IMR-90 (cell line): ENCODE measurements at regions not wholly inside any gene's neighbourhood (a gene's known extent, or its start where the extent isn't known, plus 50 kb on each side); places are given as distances from the start of the nearest gene placed in this dataset.

Source experiments
- ATAC-seq: fragments of 200-7000 bp; cut with Tn5 transposase; 2 replicates; pipeline ENCODE4 v1.9.1; 2020; ENCODE audit warnings: low read depth, mild to moderate bottlenecking, moderate library complexity
- BruUV-seq: library from RNA; stranded (reverse); fragments of 400-500 nt; replicated peaks from 2 replicates; lab custom pipeline; 2021; lab: Mats Ljungman, UMichigan
- CTCF ChIA-PET: fragments of 300-600 bp; formaldehyde crosslinking; extraction: SDS; loops from one replicate; lab custom pipeline; 2021; ENCODE audit warnings: antibody characterized with exemption; lab: Yijun Ruan, JAX
- POLR2A ChIA-PET: fragments of 300-600 bp; sonication (Branson Sonifier 250); formaldehyde crosslinking; loops from one replicate; lab custom pipeline; 2022; ENCODE audit warnings: antibody characterized with exemption; ENCODE audit not compliant: unreplicated experiment; lab: Charles Lee
- DNase-seq: peaks from one replicate; pipeline ENCODE4 v3.0.0; 2013
- H2AFZ ChIP-seq: replicated peaks from 2 replicates; pipeline ENCODE3; 2013; ENCODE audit warnings: low read length, mild to moderate bottlenecking; ENCODE audit not compliant: poor library complexity
- H2AK5ac ChIP-seq: 2 replicates; pipeline ENCODE4 v1.6.1; 2013; ENCODE audit warnings: low read depth, low read length, inconsistent platforms
- H2AK9ac ChIP-seq: replicated peaks from 2 replicates; pipeline ENCODE3; 2013; ENCODE audit warnings: mild to moderate bottlenecking, low read depth, low read length, moderate library complexity; ENCODE audit not compliant: poor library complexity
- H2BK120ac ChIP-seq: 2 replicates; pipeline ENCODE4 v1.6.1; 2013; ENCODE audit warnings: low read depth, low read length, inconsistent platforms
- H2BK15ac ChIP-seq: 3 replicates; pipeline ENCODE4 v1.6.1; 2013; ENCODE audit warnings: low read depth, low read length, inconsistent platforms
- H2BK20ac ChIP-seq: 2 replicates; pipeline ENCODE4 v1.6.1; 2013; ENCODE audit warnings: low read depth, mild to moderate bottlenecking, inconsistent platforms, low read length, moderate library complexity
- H2BK5ac ChIP-seq: 2 replicates; pipeline ENCODE4 v1.6.1; 2013; ENCODE audit warnings: mild to moderate bottlenecking, low read depth, low read length, inconsistent platforms; ENCODE audit not compliant: poor library complexity, severe bottlenecking
- H3K14ac ChIP-seq: replicated peaks from 2 replicates; pipeline ENCODE4 v1.6.1; 2013; ENCODE audit warnings: low read depth, low read length, inconsistent platforms
- H3K18ac ChIP-seq: 2 replicates; pipeline ENCODE4 v1.6.1; 2013; ENCODE audit warnings: low read depth, low read length, control low read depth
- H3K23ac ChIP-seq: 2 replicates; pipeline ENCODE4 v1.6.1; 2013; ENCODE audit warnings: low read depth, low read length, inconsistent platforms
- H3K27ac ChIP-seq: 2 replicates; pipeline ENCODE4 v1.5.1; 2013; ENCODE audit warnings: mild to moderate bottlenecking, control low read depth, low read length; ENCODE audit not compliant: insufficient read depth
- H3K27me3 ChIP-seq: 2 replicates; pipeline ENCODE4 v1.6.1; 2013; ENCODE audit warnings: low read length; ENCODE audit not compliant: control insufficient read depth, insufficient read depth
- H3K36me3 ChIP-seq: 2 replicates; pipeline ENCODE4 v1.6.1; 2013; ENCODE audit warnings: low read length, mixed read lengths; ENCODE audit not compliant: control insufficient read depth, insufficient read depth
- H3K4ac ChIP-seq: 2 replicates; pipeline ENCODE4 v1.6.1; 2013; ENCODE audit warnings: low read depth, low read length, inconsistent platforms
- H3K4me1 ChIP-seq: 2 replicates; pipeline ENCODE4 v1.6.1; 2013; ENCODE audit warnings: low read length, mixed read lengths; ENCODE audit not compliant: control insufficient read depth, insufficient read depth
- H3K4me2 ChIP-seq: 2 replicates; pipeline ENCODE4 v1.6.1; 2013; ENCODE audit warnings: low read depth, mild to moderate bottlenecking, control low read depth, low read length, moderate library complexity
- H3K4me3 ChIP-seq: 2 replicates; pipeline ENCODE4 v1.5.1; 2013; ENCODE audit warnings: low read depth, mild to moderate bottlenecking, control low read depth, low read length, moderate library complexity; ENCODE audit not compliant: insufficient read depth
- H3K56ac ChIP-seq: 2 replicates; pipeline ENCODE4 v1.6.1; 2013; ENCODE audit warnings: low read length, inconsistent platforms; ENCODE audit not compliant: insufficient read depth; ENCODE audit errors: extremely low read depth
- H3K79me1 ChIP-seq, 2 experiments: 2 replicates each; pipeline ENCODE4 v1.6.1; 2013; ENCODE audit warnings: low read length in 2 of 2, inconsistent platforms in 1 of 2, low read depth in 1 of 2
- H3K9ac ChIP-seq: 2 replicates; pipeline ENCODE4 v1.6.1; 2013; ENCODE audit warnings: low read depth, low read length, control low read depth
- H3K9me1 ChIP-seq: 2 replicates; pipeline ENCODE4 v1.6.1; 2013; ENCODE audit warnings: low read length, inconsistent platforms; ENCODE audit not compliant: insufficient read depth
- H3K9me3 ChIP-seq: 2 replicates; pipeline ENCODE4 v1.6.1; 2013; ENCODE audit warnings: low read length; ENCODE audit not compliant: control insufficient read depth, insufficient read depth
- H4K20me1 ChIP-seq: 2 replicates; pipeline ENCODE4 v1.6.1; 2013; ENCODE audit warnings: low read length, inconsistent platforms; ENCODE audit not compliant: insufficient read depth
- H4K5ac ChIP-seq: 2 replicates; pipeline ENCODE4 v1.6.1; 2013; ENCODE audit warnings: mild to moderate bottlenecking, low read depth, low read length, control low read depth
- H4K8ac ChIP-seq, 2 experiments: 2 replicates each; pipeline ENCODE4 v1.6.1; 2013; ENCODE audit warnings: low read depth in 2 of 2, low read length in 2 of 2, control low read depth in 1 of 2, inconsistent platforms in 1 of 2
- H4K91ac ChIP-seq: 2 replicates; pipeline ENCODE4 v1.6.1; 2013; ENCODE audit warnings: low read depth, low read length, inconsistent platforms; ENCODE audit not compliant: insufficient read depth
- FOS ChIP-seq: fragments of 150-350 bp; IDR thresholded peaks from 2 replicates; pipeline ENCODE4 v1.6.1; 2016; ENCODE audit warnings: low read depth, low read length
- MAFK ChIP-seq: IDR thresholded peaks from 2 replicates; pipeline ENCODE4 v1.6.1; 2012; ENCODE audit warnings: low read depth, low read length, improper control_type of control experiment
- MXI1 ChIP-seq: IDR thresholded peaks from 2 replicates; pipeline ENCODE4 v1.6.1; 2012; ENCODE audit warnings: low read depth, mild to moderate bottlenecking, low read length, moderate library complexity, borderline replicate concordance
- NFE2L2 ChIP-seq: fragments of 150-350 bp; IDR thresholded peaks from 2 replicates; pipeline ENCODE4 v1.6.1; 2016; ENCODE audit warnings: low read depth, mild to moderate bottlenecking, low read length
- RAD21 ChIP-seq: IDR thresholded peaks from 2 replicates; pipeline ENCODE4 v1.6.1; 2012; ENCODE audit warnings: low read length, improper control_type of control experiment
- SMC3 ChIP-seq: fragments of 150-350 bp; IDR thresholded peaks from 2 replicates; pipeline ENCODE4 v1.6.1; 2016; ENCODE audit warnings: low read depth, mild to moderate bottlenecking, antibody characterized with exemption, low read length, moderate library complexity
- WGBS, 2 experiments: methylation state at CpG; one replicate each; pipeline versions ENCODE4 v1.1.5 to v1.1.7; 2013; ENCODE audit warnings: missing lambda C conversion rate in 2 of 2; ENCODE audit not compliant: insufficient read length in 1 of 2; ENCODE audit errors: extremely low coverage in 2 of 2; 5-methylcytosine and 5-hydroxymethylcytosine counted together
- dilution Hi-C: fragments of 300-500 bp; cut with HindIII; formaldehyde crosslinking; loops from one replicate; pipeline ENCODE4 v1.14.3; 2018; ENCODE audit warnings: low sequenced_read_pairs; ENCODE audit not compliant: unreplicated experiment
- in situ Hi-C: fragments of 300-500 bp; cut with MboI; formaldehyde crosslinking; loops from 3 replicates; pipeline ENCODE4 v1.14.3; 2019; ENCODE audit warnings: low sequenced_read_pairs, inconsistent platforms, mixed read lengths
- intact Hi-C: fragments of 100-400 bp; cut with micrococcal nuclease; formaldehyde crosslinking; loops from 2 replicates; pipeline ENCODE4 v1.10.0; 2022
- TF ChIP-seq, protein P1 (sequence below): conservative IDR thresholded peaks from 2 replicates; pipeline ENCODE4 v1.5.1; 2012; ENCODE audit warnings: mild to moderate bottlenecking, low read depth, low read length, improper control_type of control experiment

DNA sequence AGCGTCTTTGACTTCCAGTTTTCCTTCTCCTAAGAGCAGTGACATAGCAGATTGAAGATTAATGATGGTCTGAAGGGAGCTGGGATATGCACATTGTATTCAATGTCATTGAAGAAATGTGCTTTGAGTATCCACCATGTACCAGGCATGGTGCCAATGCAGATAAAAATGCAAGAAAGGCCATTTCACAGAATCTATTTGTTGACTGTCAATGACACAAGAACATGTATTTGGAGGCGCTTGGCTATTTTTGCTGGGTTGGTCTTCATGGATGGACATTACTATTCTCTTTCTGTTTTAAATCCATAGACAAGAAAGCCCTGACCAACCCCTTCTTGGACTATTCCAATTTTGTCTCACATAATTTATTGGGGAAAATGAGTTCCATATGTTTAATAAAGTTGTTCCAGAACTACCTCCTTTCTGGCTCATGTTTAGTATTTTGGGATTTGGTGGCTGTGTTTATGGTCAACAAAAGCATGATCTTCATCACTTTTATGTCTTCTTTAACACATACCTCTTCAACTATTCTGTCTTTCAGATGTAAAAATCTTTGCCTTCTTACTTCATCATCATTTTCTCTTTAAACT lies 174.5 kb downstream of the CPE start:
- no peak overlapping the region for H3K9ac ChIP-seq
- intact Hi-C loops (no loop called here), dilution Hi-C loops (no loop called here), in situ Hi-C loops (no loop called here)
- no peak overlapping the region for H3K14ac ChIP-seq
- H3K4ac ChIP-seq: no peak overlapping the region
- H4K20me1 ChIP-seq: no peaks in the 10 kb centered on the region
- no peak overlapping the region for H3K4me3 ChIP-seq
- H2BK120ac ChIP-seq: no peak overlapping the region
- no peak overlapping the region for H3K23ac ChIP-seq
- H4K5ac ChIP-seq: no peak overlapping the region
- H4K8ac ChIP-seq: no peak overlapping the region
- no peaks in the 10 kb centered on the region for H3K9me3 ChIP-seq
- no peak overlapping the region for H3K56ac ChIP-seq
- H2AFZ ChIP-seq: no peak overlapping the region
- ATAC-seq: no peak
- H3K18ac ChIP-seq: no peak overlapping the region
- H2AK9ac ChIP-seq: no peak overlapping the region
- H4K91ac ChIP-seq: no peak overlapping the region
- H3K36me3 ChIP-seq: no peaks in the 10 kb centered on the region
- H3K4me1 ChIP-seq: no peaks in the 10 kb centered on the region
- no peak overlapping the region for H2AK5ac ChIP-seq
- TF ChIP-seq MXI1 (no peak), SMC3 (no peak), FOS (no peak), MAFK (no peak), NFE2L2 (no peak), RAD21 (no peak)
- TF ChIP-seq, protein P1, sequence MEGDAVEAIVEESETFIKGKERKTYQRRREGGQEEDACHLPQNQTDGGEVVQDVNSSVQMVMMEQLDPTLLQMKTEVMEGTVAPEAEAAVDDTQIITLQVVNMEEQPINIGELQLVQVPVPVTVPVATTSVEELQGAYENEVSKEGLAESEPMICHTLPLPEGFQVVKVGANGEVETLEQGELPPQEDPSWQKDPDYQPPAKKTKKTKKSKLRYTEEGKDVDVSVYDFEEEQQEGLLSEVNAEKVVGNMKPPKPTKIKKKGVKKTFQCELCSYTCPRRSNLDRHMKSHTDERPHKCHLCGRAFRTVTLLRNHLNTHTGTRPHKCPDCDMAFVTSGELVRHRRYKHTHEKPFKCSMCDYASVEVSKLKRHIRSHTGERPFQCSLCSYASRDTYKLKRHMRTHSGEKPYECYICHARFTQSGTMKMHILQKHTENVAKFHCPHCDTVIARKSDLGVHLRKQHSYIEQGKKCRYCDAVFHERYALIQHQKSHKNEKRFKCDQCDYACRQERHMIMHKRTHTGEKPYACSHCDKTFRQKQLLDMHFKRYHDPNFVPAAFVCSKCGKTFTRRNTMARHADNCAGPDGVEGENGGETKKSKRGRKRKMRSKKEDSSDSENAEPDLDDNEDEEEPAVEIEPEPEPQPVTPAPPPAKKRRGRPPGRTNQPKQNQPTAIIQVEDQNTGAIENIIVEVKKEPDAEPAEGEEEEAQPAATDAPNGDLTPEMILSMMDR: no peak
- no peak overlapping the region for H2BK15ac ChIP-seq
- no peak overlapping the region for H2BK20ac ChIP-seq
- no peak overlapping the region for H2BK5ac ChIP-seq
- H3K9me1 ChIP-seq: no peaks in the 10 kb centered on the region
- no peaks in the 10 kb centered on the region for H3K27me3 ChIP-seq
- ChIA-PET CTCF (no interaction called here), POLR2A (no interaction called here)
- BruUV-seq: no TSS peak
- no peak overlapping the region for H3K27ac ChIP-seq
- H3K79me1 ChIP-seq: no peaks in the 10 kb centered on the region
- no peak for DNase-seq
- H3K4me2 ChIP-seq: no peak overlapping the region
- WGBS, 2 experiments: no CpG with 5 or more reads among the region's 2 CpGs
